OCI-LY7 (cell line): ENCODE measurements at regions not wholly inside any gene's neighbourhood (a gene's known extent, or its start where the extent isn't known, plus 50 kb on each side); places are given as distances from the start of the nearest gene placed in this dataset.

Experiments
- BruUV-seq: library from RNA; stranded (reverse); fragments of 400-500 nt; replicated peaks from 2 replicates; lab custom pipeline; 2021; lab: Mats Ljungman, UMichigan
- CTCF ChIA-PET: fragments of 300-600 bp; sonication (Branson Sonifier 250); formaldehyde crosslinking; loops from one replicate; lab custom pipeline; 2022; ENCODE audit warnings: antibody characterized with exemption; ENCODE audit not compliant: unreplicated experiment; lab: Charles Lee
- POLR2A ChIA-PET: fragments of 300-600 bp; sonication (Branson Sonifier 250); formaldehyde crosslinking; loops from one replicate; lab custom pipeline; 2022; ENCODE audit warnings: antibody characterized with exemption; lab: Charles Lee
- DNase-seq: peaks from one replicate; pipeline ENCODE4 v3.0.0-alpha.2; 2015; ENCODE audit warnings: low spot score
- H2AFZ ChIP-seq: fragments of 200-600 bp; sonication (generic), shearing (Covaris generic); 2 replicates; pipeline ENCODE4 v1.6.1; 2014; ENCODE audit warnings: mild to moderate bottlenecking, antibody characterized with exemption, low read length, moderate library complexity
- H3K27ac ChIP-seq: fragments of 200-600 bp; sonication (generic); 2 replicates; pipeline ENCODE4 v1.5.1; 2014; ENCODE audit warnings: mixed run types, low read depth, mild to moderate bottlenecking, moderate library complexity, low read length, inconsistent platforms; ENCODE audit not compliant: poor library complexity, severe bottlenecking
- H3K36me3 ChIP-seq: fragments of 200-600 bp; sonication (generic); 2 replicates; pipeline ENCODE4 v1.6.1; 2014; ENCODE audit warnings: mild to moderate bottlenecking, antibody characterized with exemption, low read length, moderate library complexity, mixed read lengths; ENCODE audit not compliant: insufficient read depth
- H3K4me1 ChIP-seq: fragments of 200-600 bp; sonication (generic); 2 replicates; pipeline ENCODE4 v1.5.1; 2014; ENCODE audit warnings: mild to moderate bottlenecking, low read length; ENCODE audit not compliant: insufficient read depth, poor library complexity, severe bottlenecking
- H3K4me2 ChIP-seq: fragments of 200-600 bp; sonication (generic); 2 replicates; pipeline ENCODE4 v1.6.1; 2014; ENCODE audit warnings: mild to moderate bottlenecking, low read length
- H3K4me3 ChIP-seq: fragments of 200-600 bp; sonication (generic); 2 replicates; pipeline ENCODE4 v1.5.1; 2014; ENCODE audit warnings: mild to moderate bottlenecking, low read depth, low read length; ENCODE audit not compliant: poor library complexity, severe bottlenecking
- H3K79me2 ChIP-seq: fragments of 200-600 bp; sonication (generic); 2 replicates; pipeline ENCODE4 v1.6.1; 2016; ENCODE audit warnings: low read depth, mild to moderate bottlenecking, low read length, moderate library complexity, mixed read lengths; ENCODE audit not compliant: insufficient read depth
- H3K9me2 ChIP-seq: fragments of 200-600 bp; sonication (generic); 2 replicates; pipeline ENCODE4 v1.6.1; 2016; ENCODE audit warnings: mild to moderate bottlenecking, low read length, mixed read lengths; ENCODE audit not compliant: insufficient read depth
- H3K9me3 ChIP-seq: fragments of 200-600 bp; sonication (generic); 2 replicates; pipeline ENCODE4 v1.6.1; 2014; ENCODE audit warnings: mild to moderate bottlenecking, mixed run types, low read length, mixed read lengths
- H4K20me1 ChIP-seq: fragments of 200-600 bp; sonication (generic); 2 replicates; pipeline ENCODE4 v1.6.1; 2014; ENCODE audit warnings: mild to moderate bottlenecking, antibody characterized with exemption, low read length, moderate library complexity, mixed read lengths; ENCODE audit not compliant: insufficient read depth
- EZH2phosphoT487 ChIP-seq: fragments of 200-600 bp; sonication (generic); IDR thresholded peaks from 2 replicates; pipeline ENCODE4 v1.6.1; 2018; ENCODE audit warnings: low read depth, borderline replicate concordance, mild to moderate bottlenecking, mixed run types, antibody characterized with exemption, low read length, moderate library complexity, mixed read lengths
- intact Hi-C: fragments of 100-400 bp; cut with micrococcal nuclease; formaldehyde crosslinking; loops from one replicate; pipeline ENCODE4 v1.10.0; 2022; ENCODE audit not compliant: unreplicated experiment
- TF ChIP-seq, protein P1 (sequence below): fragments of 200-600 bp; sonication (generic); conservative IDR thresholded peaks from 2 replicates; pipeline ENCODE4 v1.5.1; 2014; ENCODE audit warnings: mild to moderate bottlenecking, antibody characterized with exemption, low read length, moderate library complexity, mixed read lengths

DNA sequence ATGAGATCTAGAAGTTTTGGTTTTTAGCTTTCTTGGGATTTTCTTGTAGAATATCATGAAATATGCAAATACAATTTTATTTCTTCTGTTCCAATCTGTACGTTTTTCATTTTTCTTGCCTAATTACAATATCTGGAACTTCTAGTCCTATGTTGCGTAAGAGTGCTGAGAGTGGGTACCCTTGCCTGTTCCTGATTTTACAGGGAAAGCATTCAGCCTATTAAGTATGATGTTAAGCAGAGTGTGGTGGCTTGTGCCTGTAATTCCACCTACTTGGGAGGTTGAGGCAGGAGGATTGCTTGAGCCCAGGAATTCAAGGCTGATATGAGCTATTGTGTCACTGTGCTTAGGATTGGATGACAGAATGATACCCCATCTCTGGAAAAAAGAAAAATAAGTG is 210.2 kb upstream of the ITGA1 start:
- Histone ChIP-seq H3K4me2 (no peak overlapping the region), H3K27ac (no peak overlapping the region), H3K79me2 (no peaks in the 10 kb centered on the region), H3K36me3 (no peaks in the 10 kb centered on the region), H3K9me3 (no peaks in the 10 kb centered on the region), H3K4me3 (no peak overlapping the region), H2AFZ (no peak overlapping the region), H3K4me1 (no peaks in the 10 kb centered on the region), H4K20me1 (no peaks in the 10 kb centered on the region), H3K9me2 (no peaks in the 10 kb centered on the region)
- intact Hi-C loops, result no loop called here
- no peak for DNase-seq
- POLR2A ChIA-PET, result interaction anchor here (0.6 kb wide), 1 partner anchor 473 kb away, joined by 3 read pairs; no protein-coding TSS in a partner anchor
- no TSS peak for BruUV-seq
- CTCF ChIA-PET, result no interaction called here
- TF ChIP-seq EZH2phosphoT487, result no peak
- TF ChIP-seq, protein P1, sequence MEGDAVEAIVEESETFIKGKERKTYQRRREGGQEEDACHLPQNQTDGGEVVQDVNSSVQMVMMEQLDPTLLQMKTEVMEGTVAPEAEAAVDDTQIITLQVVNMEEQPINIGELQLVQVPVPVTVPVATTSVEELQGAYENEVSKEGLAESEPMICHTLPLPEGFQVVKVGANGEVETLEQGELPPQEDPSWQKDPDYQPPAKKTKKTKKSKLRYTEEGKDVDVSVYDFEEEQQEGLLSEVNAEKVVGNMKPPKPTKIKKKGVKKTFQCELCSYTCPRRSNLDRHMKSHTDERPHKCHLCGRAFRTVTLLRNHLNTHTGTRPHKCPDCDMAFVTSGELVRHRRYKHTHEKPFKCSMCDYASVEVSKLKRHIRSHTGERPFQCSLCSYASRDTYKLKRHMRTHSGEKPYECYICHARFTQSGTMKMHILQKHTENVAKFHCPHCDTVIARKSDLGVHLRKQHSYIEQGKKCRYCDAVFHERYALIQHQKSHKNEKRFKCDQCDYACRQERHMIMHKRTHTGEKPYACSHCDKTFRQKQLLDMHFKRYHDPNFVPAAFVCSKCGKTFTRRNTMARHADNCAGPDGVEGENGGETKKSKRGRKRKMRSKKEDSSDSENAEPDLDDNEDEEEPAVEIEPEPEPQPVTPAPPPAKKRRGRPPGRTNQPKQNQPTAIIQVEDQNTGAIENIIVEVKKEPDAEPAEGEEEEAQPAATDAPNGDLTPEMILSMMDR, result no peak

DNA sequence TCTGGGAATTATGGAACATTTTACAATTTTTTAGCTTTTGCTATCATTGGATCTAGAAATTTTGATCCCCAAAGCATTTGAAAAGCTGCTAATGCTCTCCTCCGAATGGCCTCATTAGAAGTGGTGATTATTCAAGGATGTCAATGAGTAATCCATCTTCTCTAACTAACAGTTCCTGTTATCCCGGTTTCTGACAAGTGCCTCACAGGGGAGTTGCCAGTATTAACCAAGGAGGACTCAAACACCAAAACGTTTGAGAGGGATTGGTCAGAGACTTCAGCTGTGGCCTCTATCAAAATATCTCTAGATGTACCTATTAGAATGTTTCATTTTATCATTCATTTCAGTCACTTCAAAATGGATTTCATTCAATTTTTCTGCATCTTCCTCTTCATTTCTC is 208.3 kb upstream of the ITGA1 start:
- no TSS peak for BruUV-seq
- Histone ChIP-seq H3K4me1 (no peaks in the 10 kb centered on the region), H3K27ac (no peak overlapping the region), H3K4me3 (no peak overlapping the region), H3K79me2 (no peaks in the 10 kb centered on the region), H2AFZ (no peak overlapping the region), H3K36me3 (no peaks in the 10 kb centered on the region), H3K9me3 (no peaks in the 10 kb centered on the region), H4K20me1 (no peaks in the 10 kb centered on the region), H3K9me2 (no peaks in the 10 kb centered on the region), H3K4me2 (no peak overlapping the region)
- intact Hi-C loops, result no loop called here
- ChIA-PET CTCF (no interaction called here), POLR2A (interaction anchor here (0.6 kb wide), 1 partner anchor 30 kb away, joined by 4 read pairs; no protein-coding TSS in a partner anchor)
- TF ChIP-seq, protein P1, result no peak
- TF ChIP-seq EZH2phosphoT487, result no peak
- DNase-seq, result no peak

DNA sequence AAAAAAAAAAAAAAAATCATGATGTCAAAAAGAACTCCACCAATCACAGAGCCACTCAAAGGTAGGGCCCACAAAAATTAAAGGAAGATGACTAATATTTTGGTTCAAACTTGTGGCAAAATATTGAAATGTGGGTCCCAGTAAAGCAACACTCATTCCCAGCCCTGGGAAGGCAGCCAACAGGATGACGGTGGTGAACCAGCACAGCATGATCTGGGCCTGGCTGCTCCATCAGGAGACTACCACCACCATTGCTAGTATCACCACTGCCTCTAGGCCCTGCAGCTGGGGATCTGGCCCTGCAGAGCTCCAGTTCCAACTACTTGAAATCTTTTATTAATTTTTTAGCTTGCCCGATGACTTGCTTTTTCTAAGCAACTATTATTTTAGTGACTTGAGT is 206.8 kb upstream of the ITGA1 start:
- DNase-seq, result no peak
- intact Hi-C loops, result no loop called here
- Histone ChIP-seq H3K79me2 (no peaks in the 10 kb centered on the region), H3K4me1 (no peaks in the 10 kb centered on the region), H3K9me3 (no peaks in the 10 kb centered on the region), H2AFZ (no peak overlapping the region), H3K36me3 (no peaks in the 10 kb centered on the region), H3K9me2 (no peaks in the 10 kb centered on the region), H3K27ac (no peak overlapping the region), H4K20me1 (no peaks in the 10 kb centered on the region), H3K4me2 (no peak overlapping the region), H3K4me3 (no peak overlapping the region)
- ChIA-PET CTCF (no interaction called here), POLR2A (no interaction called here)
- TF ChIP-seq EZH2phosphoT487, result no peak
- TF ChIP-seq, protein P1, result no peak
- no TSS peak for BruUV-seq
